ENCODE measurements at regions not wholly inside any gene's neighbourhood (a gene's known extent, or its start where the extent isn't known, plus 50 kb on each side); places are given as distances from the start of the nearest gene placed in this dataset.

DNA sequence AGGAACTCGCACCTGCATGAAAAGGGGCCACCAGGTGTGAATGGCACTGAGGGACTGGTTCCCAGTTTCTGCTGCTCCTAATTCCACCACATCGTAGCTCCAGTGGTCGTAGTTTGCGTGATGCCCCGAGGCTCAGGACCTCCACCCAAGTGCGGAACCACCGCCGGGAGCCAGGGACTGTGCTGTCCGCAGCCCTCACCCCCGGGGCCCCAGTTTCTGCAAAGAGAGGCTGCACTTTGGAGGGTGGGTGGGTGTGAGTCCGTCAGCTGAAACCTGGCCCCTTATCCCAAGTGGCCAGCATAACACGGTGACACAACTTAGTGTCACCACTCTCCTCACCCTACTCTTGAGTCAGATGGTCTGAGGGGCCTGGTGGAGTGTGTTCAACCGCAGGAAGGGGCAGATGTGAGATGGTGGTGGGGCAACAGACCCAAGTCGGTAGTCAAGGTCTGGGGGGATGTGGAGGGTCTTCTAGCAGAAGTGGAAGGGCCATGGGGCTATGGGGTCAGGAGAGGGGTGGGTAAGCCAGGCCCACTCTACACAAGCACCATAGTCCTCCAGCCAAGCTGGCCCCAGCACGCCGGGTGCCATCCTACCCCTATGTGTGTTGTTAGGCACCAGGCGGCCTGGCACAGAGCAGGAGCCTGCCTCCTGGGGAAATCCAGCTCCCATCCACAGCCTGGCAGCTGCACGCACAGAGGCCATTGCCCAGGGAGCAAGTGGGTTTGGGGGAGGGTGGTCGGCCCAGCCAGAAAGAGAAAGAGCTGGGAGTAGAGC is 1301.6 kb downstream of the UQCRFS1 start:
- no peak for ATAC-seq
- Histone ChIP-seq H3K27ac (no peak overlapping the region), H3K4me1 (no peaks in the 10 kb centered on the region), H3K9me3 (no peaks in the 10 kb centered on the region), H3K27me3 (no peaks in the 10 kb centered on the region), H3K36me3 (no peaks in the 10 kb centered on the region), H3K4me3 (no peak overlapping the region)
- no peak for DNase-seq
- TF ChIP-seq, protein P1, sequence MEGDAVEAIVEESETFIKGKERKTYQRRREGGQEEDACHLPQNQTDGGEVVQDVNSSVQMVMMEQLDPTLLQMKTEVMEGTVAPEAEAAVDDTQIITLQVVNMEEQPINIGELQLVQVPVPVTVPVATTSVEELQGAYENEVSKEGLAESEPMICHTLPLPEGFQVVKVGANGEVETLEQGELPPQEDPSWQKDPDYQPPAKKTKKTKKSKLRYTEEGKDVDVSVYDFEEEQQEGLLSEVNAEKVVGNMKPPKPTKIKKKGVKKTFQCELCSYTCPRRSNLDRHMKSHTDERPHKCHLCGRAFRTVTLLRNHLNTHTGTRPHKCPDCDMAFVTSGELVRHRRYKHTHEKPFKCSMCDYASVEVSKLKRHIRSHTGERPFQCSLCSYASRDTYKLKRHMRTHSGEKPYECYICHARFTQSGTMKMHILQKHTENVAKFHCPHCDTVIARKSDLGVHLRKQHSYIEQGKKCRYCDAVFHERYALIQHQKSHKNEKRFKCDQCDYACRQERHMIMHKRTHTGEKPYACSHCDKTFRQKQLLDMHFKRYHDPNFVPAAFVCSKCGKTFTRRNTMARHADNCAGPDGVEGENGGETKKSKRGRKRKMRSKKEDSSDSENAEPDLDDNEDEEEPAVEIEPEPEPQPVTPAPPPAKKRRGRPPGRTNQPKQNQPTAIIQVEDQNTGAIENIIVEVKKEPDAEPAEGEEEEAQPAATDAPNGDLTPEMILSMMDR (IDR thresholded peaks at IDR 0.05), result no peak
- intact Hi-C loops (cut with DNase I), result no loop called here

DNA sequence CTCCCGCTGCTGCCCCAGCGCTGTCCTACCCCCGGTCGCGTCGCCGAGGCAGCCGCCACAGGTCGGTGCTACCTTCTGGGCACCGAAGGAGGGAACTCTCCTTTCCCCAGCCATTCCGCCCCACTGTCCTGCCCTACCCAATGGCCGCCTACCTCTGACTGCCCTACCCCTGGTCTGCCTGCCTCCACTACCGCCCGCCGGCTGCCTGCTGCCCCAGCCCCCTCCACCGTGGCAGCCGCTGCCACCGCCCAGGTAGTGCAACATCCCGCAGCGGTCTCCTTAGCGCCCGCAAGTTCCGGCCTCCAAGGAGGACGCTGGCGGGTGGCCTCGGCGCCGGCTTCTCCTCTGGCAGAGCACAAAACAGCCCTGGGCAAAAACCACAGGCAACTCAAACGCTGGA is 1303.1 kb downstream of the UQCRFS1 start:
- ATAC-seq, result peak; percentile 6
- Histone ChIP-seq H3K9me3 (no peaks in the 10 kb centered on the region), H3K27ac (no peak overlapping the region), H3K27me3 (no peaks in the 10 kb centered on the region), H3K4me3 (no peak overlapping the region), H3K36me3 (no peaks in the 10 kb centered on the region), H3K4me1 (no peaks in the 10 kb centered on the region)
- TF ChIP-seq, protein P1 (IDR thresholded peaks at IDR 0.05), result no peak
- intact Hi-C loops (cut with DNase I), result no loop called here
- no peak for DNase-seq

DNA sequence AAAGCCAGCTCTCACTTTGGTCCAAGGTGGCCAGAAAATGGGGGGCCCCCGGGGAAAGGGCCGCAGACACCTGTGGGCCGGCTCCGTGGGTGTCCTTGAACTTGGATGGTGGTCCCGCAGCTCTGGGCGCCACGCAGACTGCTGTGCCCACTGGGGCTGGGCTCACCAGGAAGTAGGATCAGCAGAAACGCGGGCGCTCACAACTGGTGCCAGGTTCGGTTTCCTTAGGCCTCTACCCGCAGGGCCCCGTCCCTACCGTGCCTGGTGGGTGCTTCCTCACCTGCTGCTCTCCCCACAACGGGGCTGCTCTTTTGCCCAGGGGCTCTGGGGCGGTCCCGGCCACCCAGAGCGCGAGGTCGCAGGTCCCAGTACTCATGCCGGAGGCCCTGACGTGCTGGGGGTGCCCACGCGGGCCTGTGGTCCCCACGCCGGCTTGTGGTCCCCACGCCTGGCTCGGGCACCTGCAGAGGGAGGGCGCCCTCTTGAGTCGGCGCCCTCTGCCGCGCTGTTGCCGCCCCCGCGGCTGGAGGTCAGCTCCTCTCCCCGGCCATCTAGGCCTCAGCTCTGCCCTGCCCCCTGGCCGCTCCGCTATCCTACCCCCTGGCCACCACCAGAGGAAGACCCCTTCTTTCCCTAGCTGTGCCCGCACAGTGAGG is 1303.6 kb downstream of the UQCRFS1 start:
- no peaks in the 10 kb centered on the region for H3K9me3 ChIP-seq
- H3K4me3 ChIP-seq, result no peak overlapping the region
- TF ChIP-seq, protein P1 (IDR thresholded peaks at IDR 0.05), result no peak
- no peaks in the 10 kb centered on the region for H3K36me3 ChIP-seq
- no peaks in the 10 kb centered on the region for H3K4me1 ChIP-seq
- ATAC-seq (peak; percentile 20), DNase-seq (no peak)
- intact Hi-C loops (cut with DNase I), result no loop called here
- no peaks in the 10 kb centered on the region for H3K27me3 ChIP-seq
- no peak overlapping the region for H3K27ac ChIP-seq

DNA sequence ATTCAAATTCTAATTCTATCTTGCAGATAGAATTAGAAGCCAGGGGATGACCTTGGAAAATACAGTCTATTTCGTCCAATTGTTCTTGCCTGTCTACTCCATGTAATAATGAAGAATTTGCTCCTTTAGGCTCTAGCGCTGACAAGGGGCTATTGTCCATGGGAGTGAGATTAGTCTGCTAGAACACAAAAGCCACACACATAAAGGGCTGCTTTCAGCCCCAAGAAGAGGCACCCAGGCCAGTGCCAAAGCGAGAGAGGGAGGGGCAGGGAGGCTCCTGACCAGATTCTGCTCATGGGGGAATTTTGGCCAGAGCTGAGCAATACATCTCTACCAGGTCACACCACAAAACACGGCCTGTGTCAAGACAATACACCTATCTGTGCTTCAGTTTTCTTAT is 1306.9 kb downstream of the UQCRFS1 start:
- no peak overlapping the region for H3K4me3 ChIP-seq
- H3K36me3 ChIP-seq, result no peaks in the 10 kb centered on the region
- intact Hi-C loops (cut with DNase I), result no loop called here
- H3K4me1 ChIP-seq, result no peaks in the 10 kb centered on the region
- H3K9me3 ChIP-seq, result no peaks in the 10 kb centered on the region
- TF ChIP-seq, protein P1 (IDR thresholded peaks at IDR 0.05), result no peak
- no peaks in the 10 kb centered on the region for H3K27me3 ChIP-seq
- ATAC-seq (no peak), DNase-seq (no peak)
- no peak overlapping the region for H3K27ac ChIP-seq

DNA sequence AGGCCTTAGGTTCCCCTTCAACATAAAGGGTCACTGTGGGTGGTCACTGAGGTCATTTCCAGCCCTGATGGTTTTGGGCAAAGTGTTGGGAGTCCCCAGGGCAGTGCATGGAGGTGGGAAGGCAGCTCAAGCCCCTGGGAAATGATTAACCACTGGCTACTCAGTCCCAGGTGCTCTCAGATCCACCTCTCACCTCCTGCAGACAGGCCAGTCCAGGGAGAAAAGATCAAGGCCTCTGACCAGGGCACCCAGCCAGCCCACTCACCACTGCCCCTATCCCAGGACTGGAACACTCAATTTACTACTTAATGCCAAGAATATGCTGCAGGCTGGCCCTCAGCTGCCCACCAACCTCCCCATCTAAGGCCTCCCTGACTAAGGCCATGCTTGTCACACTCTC is 1307.9 kb downstream of the UQCRFS1 start:
- TF ChIP-seq, protein P1 (IDR thresholded peaks at IDR 0.05), result no peak
- DNase-seq (no peak), ATAC-seq (no peak)
- Histone ChIP-seq H3K27ac (no peak overlapping the region), H3K9me3 (no peaks in the 10 kb centered on the region), H3K36me3 (no peaks in the 10 kb centered on the region), H3K4me1 (no peaks in the 10 kb centered on the region), H3K4me3 (no peak overlapping the region), H3K27me3 (no peaks in the 10 kb centered on the region)
- intact Hi-C loops (cut with DNase I), result no loop called here

Measured in upper lobe of right lung (tissue), 1 donor.